Limb (tissue), 2 donors: ENCODE measurements at regions not wholly inside any gene's neighbourhood (a gene's known extent, or its start where the extent isn't known, plus 50 kb on each side); places are given as distances from the start of the nearest gene placed in this dataset.
"Not testable (repeated sequence)": the region's sequence is repeated elsewhere in the genome, so short reads cannot be mapped to it uniquely, and the experiment has no call there.

Source experiments
- DNase-seq, 2 donors: peaks; one replicate each; pipeline ENCODE4 v3.0.0-alpha.2; 2016; ENCODE audit errors: extremely low spot score in 2 of 2

GRCh38 chr11:38169286-38169685 lies 1571.2 kb upstream of the RAG2 start:
- DNase-seq, result no peak

DNA sequence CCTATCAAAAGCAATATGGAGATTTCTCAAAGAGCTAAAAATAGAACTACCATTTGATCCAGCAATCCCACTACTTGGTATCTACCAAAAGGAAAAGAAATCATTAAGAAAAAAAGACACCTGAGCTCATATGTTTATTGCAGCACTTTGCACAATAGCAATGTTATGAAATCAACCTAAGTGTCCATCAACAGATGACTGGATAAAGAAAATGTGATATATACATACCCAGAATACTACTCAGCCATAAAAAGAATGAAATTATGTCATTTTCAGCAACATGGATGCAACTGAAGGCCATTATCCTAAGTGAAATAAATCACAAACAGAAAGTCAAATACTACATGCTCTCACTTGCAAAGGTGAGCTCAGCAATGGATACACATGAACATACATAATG lies 1565.5 kb upstream of the RAG2 start:
- no peak for DNase-seq

GRCh38 chr11:38160433-38160832 lies 1562.4 kb upstream of the RAG2 start:
- DNase-seq, result no peak

- no peak for DNase-seq
These were observed 1561.0 kb upstream of the RAG2 start for GRCh38 chr11:38159038-38159437.

DNA sequence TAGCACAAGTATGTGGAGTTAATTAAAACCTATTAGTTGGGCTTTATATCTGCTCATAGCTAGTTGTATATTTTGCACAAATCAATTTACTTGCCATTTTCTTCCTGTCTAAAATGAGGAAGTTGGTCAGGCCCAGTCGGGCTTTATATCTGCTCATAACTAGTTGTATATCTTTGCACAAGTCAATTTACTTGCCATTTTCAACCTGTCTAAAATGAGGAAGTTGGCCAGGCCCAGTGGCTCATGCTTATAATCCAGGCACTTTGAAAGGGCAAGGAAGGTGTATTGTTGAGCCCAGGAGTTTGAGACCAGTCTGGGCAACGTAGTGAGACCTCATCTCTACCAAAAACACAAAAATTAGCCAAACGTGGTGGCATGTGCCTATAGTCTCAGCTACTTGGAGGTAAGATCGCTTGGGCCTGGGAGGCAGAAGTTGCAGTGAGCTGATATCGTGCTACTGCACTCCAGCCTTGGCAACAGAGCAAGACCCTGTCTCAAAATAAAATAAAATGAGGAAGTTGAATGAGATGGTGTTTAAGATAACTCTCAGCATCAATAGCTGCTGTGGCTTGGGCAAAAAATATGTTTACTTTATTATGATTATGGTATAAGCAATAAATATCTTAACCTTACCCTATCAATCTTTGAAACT lies 1558.6 kb upstream of the RAG2 start:
- no peak for DNase-seq

DNA sequence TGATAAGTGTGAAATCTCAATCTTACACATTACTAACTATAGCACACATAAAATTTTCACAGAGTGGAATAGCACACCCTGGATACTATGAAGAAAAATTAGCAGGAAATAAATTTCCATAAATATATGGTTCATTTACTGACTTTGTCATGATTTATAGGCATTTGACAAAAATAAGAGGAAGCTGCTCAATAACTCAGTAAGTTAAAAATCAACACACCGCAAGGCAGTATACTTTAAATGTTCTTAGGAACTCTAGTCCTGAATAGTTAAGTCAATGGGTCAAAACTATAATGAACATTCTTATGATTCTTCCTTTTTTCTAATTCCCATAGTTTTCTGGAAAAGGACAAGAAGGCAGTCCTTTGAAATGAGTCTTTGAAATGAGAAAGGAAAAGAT lies 1557.8 kb upstream of the RAG2 start:
- DNase-seq, result no peak

GRCh38 chr11:38153985-38154384 lies 1555.9 kb upstream of the RAG2 start:
- no peak for DNase-seq

DNA sequence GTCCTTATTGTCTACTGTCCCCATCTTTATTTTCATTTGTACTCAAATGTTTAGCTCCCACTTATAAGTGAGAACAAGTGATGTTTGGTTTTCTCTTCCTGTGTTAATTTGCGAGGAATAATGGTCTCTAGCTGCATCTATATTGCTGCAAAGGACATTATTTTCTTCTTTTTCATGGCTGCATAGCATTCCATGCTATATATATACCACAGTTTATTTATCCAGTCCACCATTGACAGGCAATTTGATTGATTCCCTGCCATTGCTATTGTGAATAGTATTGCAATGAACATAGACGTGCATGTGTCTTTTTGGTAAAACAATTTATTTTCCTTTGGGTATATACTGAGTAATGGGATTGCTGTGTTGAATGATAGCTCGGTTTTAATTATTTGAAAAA lies 1545.8 kb upstream of the RAG2 start:
- DNase-seq, result no peak

DNA sequence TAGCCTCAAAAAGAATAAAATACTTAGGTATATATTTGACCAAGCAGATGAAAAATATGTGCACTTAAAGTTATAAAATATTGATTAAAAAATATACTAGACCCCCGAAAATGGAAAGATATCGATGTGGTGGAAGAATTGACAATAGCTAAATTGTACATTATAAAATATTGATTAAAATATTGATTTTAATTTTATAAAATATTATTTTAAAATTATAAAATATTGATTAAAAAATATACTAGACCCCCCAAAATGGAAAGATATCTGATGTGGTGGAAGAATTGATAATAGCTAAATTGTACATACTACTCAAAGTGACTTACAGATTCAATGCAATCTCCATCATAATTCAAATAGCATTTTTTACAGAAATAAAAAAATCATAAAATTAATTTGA lies 1540.9 kb upstream of the RAG2 start:
- DNase-seq, result no peak

- DNase-seq, result no peak
These were observed 1538.9 kb upstream of the RAG2 start for GRCh38 chr11:38136887-38137286.

DNA sequence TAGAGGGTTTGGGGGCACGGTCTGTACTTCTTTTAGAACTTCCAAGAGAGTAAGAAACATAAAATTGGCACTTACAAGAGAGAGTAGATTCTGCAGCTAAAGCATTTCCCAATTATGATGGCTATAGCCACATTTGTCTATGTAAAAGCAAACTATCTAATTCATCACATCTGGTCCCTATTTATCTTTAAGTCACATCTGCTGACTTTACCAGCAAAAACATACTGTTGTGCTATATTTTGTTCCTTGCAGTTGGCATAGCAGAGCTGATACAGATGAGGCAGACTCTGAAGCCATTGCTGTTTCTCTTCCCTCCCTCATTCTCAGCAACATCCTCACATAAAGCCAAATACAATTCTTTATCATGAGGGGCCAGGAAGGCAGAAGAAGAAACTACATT lies 1533.5 kb upstream of the RAG2 start:
- DNase-seq, result peak in 1 of 2 donors; percentile 5

DNA sequence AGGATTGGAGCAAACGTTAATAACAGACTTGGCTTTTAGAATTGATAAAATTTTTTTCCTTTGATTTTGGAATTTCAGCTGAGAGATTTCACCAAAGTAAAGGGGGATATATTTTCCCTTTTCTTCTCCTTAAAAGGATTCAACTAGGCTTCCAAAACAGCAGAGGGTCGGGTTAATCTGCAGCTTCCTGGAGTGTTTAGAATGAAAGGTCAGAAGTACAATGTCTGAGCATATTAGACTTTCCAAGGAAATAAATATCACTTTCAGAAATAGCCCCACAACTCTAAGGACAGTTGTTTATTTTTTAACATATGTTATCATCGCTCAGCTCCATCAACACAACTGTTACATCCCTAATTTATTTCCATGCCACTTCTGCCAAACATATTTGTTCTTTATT lies 1532.9 kb upstream of the RAG2 start:
- no peak for DNase-seq

DNA sequence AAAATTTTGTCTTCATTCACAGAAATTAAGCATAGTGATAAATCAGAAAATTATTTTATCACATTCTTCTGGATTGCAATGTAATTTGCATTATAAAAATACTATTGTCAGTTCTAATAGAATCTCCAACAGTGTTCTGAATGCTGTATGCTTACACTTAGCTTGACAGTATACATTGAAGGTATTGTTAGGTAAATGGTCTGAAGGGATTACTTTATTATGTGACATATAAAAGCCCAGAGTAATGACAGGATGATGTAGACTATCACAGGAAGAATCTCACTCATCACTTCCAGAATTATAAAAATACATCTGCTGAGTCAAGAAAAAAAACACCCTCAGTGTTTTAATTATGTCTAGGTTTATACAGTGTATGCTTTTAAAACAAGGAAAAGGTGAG lies 1532.5 kb upstream of the RAG2 start:
- no peak for DNase-seq

- no peak for DNase-seq
These were observed 1525.6 kb upstream of the RAG2 start for GRCh38 chr11:38123673-38124072.

DNA sequence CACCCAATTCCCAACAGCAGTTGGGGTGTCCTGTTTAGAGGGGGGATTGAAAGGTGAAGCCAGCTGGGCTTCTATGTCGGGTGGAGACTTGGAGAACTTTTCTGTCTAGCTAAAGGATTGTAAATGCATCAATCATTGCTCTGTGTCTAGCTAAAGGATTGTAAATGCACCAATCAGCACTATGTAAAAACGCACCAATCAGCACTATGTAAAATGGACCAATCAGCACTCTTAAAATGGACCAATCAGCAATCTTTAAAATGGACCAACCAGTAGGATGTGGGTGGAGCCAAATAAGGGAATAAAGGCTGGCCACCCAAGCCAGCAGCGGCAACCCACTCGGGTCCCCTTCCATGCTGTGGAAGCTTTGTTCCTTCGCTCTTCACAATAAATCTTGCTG lies 1518.6 kb upstream of the RAG2 start:
- DNase-seq, result not testable (repeated sequence)

- DNase-seq, result not testable (repeated sequence)
These were observed 1517.3 kb upstream of the RAG2 start for GRCh38 chr11:38115381-38115780.

DNA sequence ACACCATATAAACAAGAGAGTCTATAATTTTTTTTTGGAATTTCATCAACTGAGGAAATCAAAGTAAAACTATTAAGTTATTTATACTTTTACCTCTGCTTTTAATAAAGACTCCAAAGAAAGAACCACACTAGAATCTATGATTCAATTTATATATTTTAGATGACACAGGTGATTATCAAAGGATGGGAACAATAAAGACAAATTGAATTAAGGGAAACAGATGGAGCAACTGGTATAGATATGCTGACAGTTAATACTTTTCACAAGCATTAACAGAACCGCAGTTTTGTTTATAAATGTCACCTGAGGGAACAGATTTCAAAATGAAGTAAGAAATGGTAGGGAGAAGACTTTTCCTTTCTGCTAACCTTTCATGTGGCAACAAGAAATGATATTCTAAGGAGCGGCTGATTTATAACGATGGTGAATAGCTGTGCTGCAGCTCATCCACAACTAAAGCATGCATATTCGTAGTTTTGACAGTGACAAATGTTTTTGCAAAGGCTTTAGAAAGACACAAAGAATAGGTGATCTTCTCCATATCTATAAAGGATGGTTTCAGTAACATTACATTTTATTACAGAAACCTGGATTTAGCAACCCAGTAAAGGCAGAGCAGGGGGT lies 1502.9 kb upstream of the RAG2 start:
- DNase-seq, result no peak

DNA sequence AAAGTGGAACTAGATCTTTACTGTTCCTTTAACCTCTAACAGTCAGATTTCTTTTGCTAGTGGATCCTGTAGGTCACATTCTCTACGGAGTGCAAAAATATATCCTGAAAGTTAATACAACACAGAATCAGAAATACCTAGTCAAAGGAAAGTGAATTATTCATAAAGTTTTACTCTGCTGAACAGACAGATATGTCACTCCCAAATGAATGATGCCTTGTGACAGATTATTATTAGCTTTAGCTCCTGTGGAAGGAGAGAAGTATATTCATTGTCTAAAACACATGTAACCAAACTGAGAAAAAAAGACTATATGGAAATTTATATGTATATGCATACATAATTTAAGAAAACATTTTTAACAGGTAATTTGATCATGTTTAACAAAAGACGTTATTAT lies 1497.2 kb upstream of the RAG2 start:
- no peak for DNase-seq

- DNase-seq, result no peak
These were observed 1491.7 kb upstream of the RAG2 start for GRCh38 chr11:38089726-38090125.

- DNase-seq, result no peak
These were observed 1462.9 kb upstream of the RAG2 start for GRCh38 chr11:38060920-38061319.

- no peak for DNase-seq
These were observed 1462.1 kb upstream of the RAG2 start for GRCh38 chr11:38060136-38060535.

DNA sequence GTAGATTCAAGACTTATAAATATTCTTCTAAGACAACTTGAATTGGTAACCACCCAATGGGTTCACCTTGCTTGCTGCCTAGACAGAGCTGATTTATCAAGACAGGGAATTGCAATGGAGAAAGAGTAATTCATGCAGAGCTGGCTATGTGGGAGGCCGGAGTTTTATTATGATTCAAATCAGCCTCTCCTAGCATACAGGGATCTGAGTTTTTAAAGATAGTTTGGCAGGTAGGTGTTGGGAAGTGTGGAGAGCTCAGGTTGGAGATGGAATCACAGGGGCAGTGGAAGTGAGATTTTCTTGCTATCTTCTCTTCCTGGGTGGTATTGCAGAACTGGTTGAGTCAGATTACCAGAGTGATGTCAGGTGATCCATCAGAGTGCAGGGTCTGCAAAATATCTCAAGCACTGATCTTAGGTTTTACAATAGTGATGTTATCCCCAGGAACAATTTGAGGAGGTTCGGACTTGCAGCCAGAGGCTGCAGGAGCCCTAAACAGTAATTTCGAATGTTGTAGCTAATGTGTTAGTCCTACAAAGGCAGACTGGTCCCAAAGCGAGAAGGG lies 1448.6 kb upstream of the RAG2 start:
- DNase-seq, result no peak

GRCh38 chr11:38043060-38043459 lies 1445.0 kb upstream of the RAG2 start:
- no peak for DNase-seq
